Activated effector memory CD4-positive, alpha-beta T cell treated with anti-CD3 and anti-CD28 coated beads, Interleukin-2, amount 50 U/mL, for 16 hours (primary cell): ENCODE measurements at regions not wholly inside any gene's neighbourhood (a gene's known extent, or its start where the extent isn't known, plus 50 kb on each side); places are given as distances from the start of the nearest gene placed in this dataset.

ENCODE experiments used
- DNase-seq: peaks from one replicate; pipeline ENCODE4 v3.0.0-alpha.2; 2020

DNA sequence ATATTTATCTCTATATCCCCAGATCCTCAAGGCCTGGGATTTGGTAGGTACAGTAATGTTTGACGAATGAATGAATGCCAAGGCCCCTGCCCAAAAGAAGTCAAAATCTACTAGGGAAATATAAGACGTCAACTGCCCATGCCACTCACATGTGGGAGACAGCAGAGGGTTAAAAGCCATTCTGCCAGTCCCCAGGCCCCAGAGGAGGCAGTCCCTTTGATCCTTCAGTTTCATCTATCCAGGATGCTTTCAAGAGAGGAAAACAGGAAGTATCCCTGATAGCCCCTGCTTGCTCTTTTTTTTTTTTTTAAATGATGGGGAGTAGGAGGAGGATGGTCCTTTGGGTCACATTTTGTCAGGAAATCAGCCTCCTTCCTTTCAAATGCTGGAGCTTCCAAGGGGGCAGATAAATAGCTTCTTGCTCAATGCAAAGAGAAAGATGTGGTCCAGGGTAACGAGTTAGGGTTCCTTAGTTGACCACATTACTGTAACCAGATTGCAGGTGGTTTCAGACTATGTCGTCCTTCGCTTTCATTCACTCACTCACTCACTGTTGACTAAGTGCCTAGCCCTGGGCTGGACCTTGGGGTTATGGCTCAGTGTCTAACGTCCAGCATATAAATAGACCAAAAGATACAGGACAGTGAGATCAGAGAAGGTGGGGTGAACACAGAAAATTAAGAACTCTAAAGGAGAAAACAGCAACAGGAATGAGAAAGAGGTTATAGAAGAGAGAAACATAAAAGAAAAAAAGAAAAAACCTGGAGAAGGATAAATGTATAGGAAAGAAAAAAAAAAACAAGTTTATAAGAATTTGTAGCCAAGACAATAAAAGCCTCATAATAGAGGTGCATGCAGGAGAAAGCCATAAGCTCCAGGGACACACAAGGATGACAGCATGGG is 64.6 kb upstream of the PIM1 start:
- DNase-seq = no peak

GRCh38 chr6:37106051-37106363 is 63.9 kb upstream of the PIM1 start:
- DNase-seq = no peak

- no peak for DNase-seq
These were observed 63.4 kb upstream of the PIM1 start for GRCh38 chr6:37106554-37106953.

DNA sequence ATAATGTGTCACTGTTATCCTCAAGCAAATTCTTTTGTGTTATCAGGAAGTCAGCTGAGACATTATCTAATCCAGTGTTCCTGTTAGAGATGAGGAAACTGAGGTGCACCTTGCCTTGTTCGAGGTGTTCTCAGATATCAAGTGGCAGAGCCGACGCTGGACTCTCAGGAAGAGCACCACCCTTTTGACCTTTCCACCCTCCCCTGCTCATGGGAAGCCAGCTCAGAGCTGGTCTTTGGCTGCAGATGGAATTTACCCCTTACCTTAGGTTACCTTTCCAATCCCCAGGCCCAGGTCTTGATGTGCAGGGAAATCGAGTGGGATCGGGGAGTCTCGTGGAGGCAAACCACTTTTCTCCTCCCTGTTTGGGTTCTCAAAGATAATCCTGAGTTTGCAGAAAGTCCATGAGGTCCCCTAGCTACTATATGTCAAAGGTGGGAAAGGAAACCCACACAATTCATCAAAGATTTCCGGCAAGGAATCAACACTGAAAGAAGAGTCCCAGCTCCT is 62.9 kb upstream of the PIM1 start:
- DNase-seq = no peak

GRCh38 chr6:37109714-37110499 is 60.0 kb upstream of the PIM1 start:
- no peak for DNase-seq

- DNase-seq = no peak
These were observed 59.2 kb upstream of the PIM1 start for GRCh38 chr6:37110500-37111461.

DNA sequence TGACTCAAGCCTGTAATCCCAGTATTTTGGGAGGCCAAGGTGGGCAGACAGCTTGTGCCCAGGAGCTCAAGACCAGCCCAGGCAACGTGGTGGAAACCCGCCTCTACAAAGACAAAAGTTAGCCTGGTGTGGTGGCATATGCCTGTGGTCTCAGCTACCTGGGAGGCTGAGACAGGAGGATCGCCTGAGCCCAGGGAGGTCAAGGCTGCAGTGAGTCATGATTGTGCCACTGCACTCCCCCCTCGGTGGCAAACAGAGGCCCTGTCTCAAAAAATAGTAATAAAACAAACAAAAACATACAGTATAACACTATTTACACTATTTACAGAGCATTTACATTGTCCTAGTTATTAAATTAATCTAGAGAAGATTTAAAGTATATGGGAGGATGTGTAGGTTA is 56.0 kb upstream of the PIM1 start:
- DNase-seq = no peak

GRCh38 chr6:37114612-37115011 is 55.3 kb upstream of the PIM1 start:
- no peak for DNase-seq

- no peak for DNase-seq
These were observed 54.6 kb upstream of the PIM1 start for GRCh38 chr6:37115236-37115895.

DNA sequence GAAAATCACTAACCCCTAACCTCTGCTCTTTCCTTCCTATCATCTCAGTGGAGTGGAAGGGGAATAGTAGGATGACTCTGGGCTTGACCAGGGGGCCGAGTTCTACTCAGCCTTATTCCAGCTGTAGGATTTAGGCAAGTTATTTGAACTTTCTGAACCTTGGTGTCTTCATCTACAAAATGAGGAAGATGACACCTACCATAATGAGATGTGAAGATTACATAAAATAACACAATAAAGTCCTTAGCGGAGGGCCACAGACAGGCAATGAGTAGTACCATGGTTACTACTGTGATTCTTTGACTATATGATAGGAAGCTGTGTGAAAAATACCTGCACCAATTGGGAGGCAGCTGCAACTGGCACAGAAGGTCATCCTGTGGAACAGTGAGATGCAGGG is 53.6 kb upstream of the PIM1 start:
- no peak for DNase-seq

DNA sequence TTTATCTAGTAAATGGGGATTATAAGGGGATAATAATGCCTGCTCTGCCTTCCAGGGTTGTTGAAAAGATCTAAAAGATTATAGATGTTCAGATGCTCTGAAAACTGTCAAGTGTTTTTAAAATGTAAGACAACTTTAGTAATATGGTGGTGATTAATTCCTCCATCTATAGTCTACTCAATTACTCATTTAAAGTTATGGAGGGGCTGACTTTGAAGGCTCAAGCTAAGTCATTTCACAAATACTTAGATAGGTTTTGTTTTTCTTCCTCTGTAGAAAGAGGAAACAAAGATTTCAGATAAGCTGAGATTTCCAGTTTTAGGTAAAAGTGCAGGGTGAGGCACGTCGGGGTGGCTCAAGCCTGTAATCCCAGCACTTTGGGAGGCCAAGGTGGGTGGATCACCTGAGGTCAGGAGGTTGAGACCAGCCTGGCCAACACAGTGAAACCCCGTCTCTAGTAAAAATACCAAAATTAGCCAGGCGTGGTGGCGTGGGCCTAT is 50.5 kb upstream of the PIM1 start:
- DNase-seq = no peak
